GM21576 (cell line): ENCODE measurements at regions not wholly inside any gene's neighbourhood (a gene's known extent, or its start where the extent isn't known, plus 50 kb on each side); places are given as distances from the start of the nearest gene placed in this dataset.

Experiments
- ATAC-seq: cut with Tn5 transposase; IDR thresholded peaks from one replicate; pipeline ENCODE4 v1.9.1; 2021; ENCODE audit warnings: mild to moderate bottlenecking, moderate library complexity; ENCODE audit not compliant: unreplicated experiment

- no peak for ATAC-seq
Observed at GRCh38 chr12:63266988-63267387, 116.0 kb upstream of the AVPR1A start.

GRCh38 chr12:63264629-63265028 is 113.6 kb upstream of the AVPR1A start:
- no peak for ATAC-seq

GRCh38 chr12:63250486-63250885 is 99.5 kb upstream of the AVPR1A start:
- no peak for ATAC-seq

- ATAC-seq = no peak
Observed at GRCh38 chr12:63238892-63239291, 87.9 kb upstream of the AVPR1A start.

GRCh38 chr12:63232896-63233295 is 81.9 kb upstream of the AVPR1A start:
- ATAC-seq = no peak

- no peak for ATAC-seq
Observed at GRCh38 chr12:63228853-63229252, 77.9 kb upstream of the AVPR1A start.

- ATAC-seq = no peak
Observed at GRCh38 chr12:63226792-63227463, 75.9 kb upstream of the AVPR1A start.

- ATAC-seq = no peak
Observed at GRCh38 chr12:63224396-63224795, 73.4 kb upstream of the AVPR1A start.

GRCh38 chr12:63223128-63223527 is 72.1 kb upstream of the AVPR1A start:
- ATAC-seq = no peak

- ATAC-seq = no peak
Observed at GRCh38 chr12:63222582-63222981, 71.6 kb upstream of the AVPR1A start.

- ATAC-seq = no peak
Observed at GRCh38 chr12:63220921-63221320, 69.9 kb upstream of the AVPR1A start.

- ATAC-seq = no peak
Observed at GRCh38 chr12:63212316-63212715, 61.3 kb upstream of the AVPR1A start.

GRCh38 chr12:63208956-63209355 is 58.0 kb upstream of the AVPR1A start:
- no peak for ATAC-seq

GRCh38 chr12:63206909-63207308 is 55.9 kb upstream of the AVPR1A start:
- ATAC-seq = no peak

GRCh38 chr12:63206494-63206893 is 55.5 kb upstream of the AVPR1A start:
- ATAC-seq = no peak
